HG03575 (cell line): ENCODE measurements at regions not wholly inside any gene's neighbourhood (a gene's known extent, or its start where the extent isn't known, plus 50 kb on each side); places are given as distances from the start of the nearest gene placed in this dataset.

Experiments used
- ATAC-seq: cut with Tn5 transposase; IDR thresholded peaks from one replicate; pipeline ENCODE4 v1.9.1; 2021; ENCODE audit not compliant: unreplicated experiment, insufficient number of reproducible peaks, low FRiP score; ENCODE audit errors: extremely low read depth

GRCh38 chr12:58570411-58570810 lies 349.9 kb downstream of the LRIG3 start:
- ATAC-seq = no peak

DNA sequence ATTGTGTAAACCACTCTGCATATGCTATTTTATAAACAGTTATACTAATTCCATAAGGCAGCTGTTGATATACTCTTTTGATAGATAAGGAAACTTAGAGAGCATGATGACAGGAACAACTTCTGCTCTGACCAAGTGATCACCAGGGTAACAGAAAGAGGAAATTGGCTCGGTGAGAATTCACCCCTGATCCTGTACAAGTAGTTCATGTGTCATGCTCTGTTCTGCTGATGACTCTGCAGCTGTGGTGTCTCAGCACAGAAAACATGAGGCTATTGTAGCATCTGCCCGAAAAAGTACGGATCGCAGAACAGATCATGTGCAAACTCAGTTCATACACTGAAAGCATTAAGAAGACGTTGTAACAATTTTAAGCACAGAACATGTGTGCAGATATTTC lies 345.0 kb downstream of the LRIG3 start:
- no peak for ATAC-seq

GRCh38 chr12:58576081-58576480 lies 344.2 kb downstream of the LRIG3 start:
- no peak for ATAC-seq

- ATAC-seq = no peak
Observed at GRCh38 chr12:58576916-58577315, 343.4 kb downstream of the LRIG3 start.

GRCh38 chr12:58580095-58580494 lies 340.2 kb downstream of the LRIG3 start:
- ATAC-seq = no peak

GRCh38 chr12:58583529-58583928 lies 336.8 kb downstream of the LRIG3 start:
- ATAC-seq = no peak

DNA sequence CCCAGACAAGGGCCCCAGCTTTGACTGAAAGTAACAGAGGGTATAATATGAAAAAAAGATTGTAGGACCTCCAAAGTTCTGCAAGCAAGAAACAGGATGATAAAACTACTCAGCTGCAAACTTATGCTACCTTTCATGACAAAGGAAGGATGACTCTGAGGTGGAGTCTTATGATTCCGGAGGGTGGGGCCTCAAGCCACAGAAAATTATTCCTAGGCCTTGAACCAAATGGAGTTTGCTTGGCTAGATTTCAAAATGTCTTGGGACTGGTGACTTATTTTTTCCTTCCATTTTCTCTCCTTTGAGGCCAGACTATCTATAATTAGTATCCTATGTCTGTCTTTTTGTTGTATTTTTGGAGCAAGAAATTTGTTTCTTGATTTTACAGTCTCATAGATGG lies 336.4 kb downstream of the LRIG3 start:
- ATAC-seq = no peak

DNA sequence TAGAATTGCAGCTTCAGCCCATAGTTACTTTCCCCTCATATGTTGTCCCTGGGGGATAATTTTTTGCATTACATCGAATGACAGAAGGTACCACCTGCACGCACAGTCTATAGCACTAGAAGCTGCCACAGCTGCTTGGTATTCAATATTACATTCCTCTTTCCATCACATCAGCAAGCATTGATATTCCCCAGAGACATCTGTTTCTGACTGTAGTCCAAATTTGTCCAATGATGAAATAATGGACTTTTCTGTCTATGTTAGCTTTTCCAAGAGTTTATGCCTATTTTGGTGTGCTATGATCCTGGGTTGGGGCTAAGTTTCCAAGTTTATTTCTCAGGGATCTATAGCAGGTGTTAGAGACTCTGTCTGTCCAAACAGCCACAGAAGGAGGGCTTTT lies 335.4 kb downstream of the LRIG3 start:
- no peak for ATAC-seq

DNA sequence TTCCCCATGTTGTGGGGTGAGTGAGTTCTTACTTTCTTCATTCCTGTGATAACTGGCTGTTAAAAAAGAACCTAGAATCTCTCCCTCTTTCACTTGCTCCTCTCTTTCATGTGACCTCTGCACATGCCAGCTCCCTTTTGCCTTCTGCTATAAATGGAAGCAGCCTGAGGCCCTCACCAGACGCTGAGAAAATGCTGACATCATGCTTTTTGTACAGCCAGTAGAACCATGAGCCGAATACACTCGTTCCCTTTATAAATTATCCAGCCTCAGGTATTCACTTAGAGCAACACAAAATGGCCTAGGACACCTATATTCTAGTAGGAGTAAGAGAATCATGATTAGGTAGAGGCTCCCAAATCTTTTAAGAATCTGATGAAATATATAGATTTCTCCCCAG lies 333.5 kb downstream of the LRIG3 start:
- no peak for ATAC-seq

GRCh38 chr12:58588770-58589169 lies 331.5 kb downstream of the LRIG3 start:
- no peak for ATAC-seq

GRCh38 chr12:58592475-58593207 lies 327.7 kb downstream of the LRIG3 start:
- ATAC-seq = no peak

- no peak for ATAC-seq
Observed at GRCh38 chr12:58593557-58594304, 326.6 kb downstream of the LRIG3 start.

DNA sequence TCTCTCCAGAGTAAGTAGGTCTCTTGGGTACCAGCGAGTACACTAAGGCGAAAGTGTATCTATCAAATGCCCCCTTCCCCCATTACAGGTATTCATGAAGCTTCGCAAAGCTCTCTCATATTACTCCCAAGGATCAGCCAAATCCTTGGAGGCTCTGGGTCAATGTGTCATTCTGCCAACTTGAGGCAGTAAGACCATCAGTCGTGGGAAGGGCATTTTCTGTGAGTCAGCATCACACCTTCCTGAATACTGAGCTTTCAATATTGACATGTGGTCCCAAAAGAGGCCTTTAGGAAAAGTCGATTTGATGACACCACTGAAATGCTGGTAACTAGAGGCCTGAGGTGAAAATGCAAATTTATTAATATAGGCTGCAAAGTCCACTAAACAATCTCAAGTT lies 323.9 kb downstream of the LRIG3 start:
- ATAC-seq = no peak

GRCh38 chr12:58601529-58601928 lies 318.8 kb downstream of the LRIG3 start:
- ATAC-seq = no peak

- ATAC-seq = no peak
Observed at GRCh38 chr12:58602179-58602578, 318.1 kb downstream of the LRIG3 start.

- ATAC-seq = no peak
Observed at GRCh38 chr12:58602736-58603135, 317.6 kb downstream of the LRIG3 start.

DNA sequence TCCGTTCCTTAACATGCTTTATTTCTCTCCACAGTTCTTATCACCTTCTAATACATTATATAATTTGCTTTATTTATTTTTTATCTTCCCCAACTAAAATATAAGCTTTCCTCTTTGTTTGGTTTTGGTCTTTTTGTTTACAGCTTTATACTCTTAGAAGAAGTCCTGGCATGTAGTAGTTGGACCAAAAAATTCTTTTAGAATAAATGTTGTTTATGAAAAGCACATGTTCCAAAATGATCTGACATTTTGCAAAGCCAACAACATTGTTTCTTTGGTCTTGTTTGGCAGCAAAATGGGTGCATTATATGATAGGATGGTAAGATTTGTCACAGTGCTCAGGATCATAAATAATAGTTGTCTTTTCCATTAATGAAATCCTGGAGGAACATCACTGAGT lies 312.5 kb downstream of the LRIG3 start:
- no peak for ATAC-seq

- ATAC-seq = no peak
Observed at GRCh38 chr12:58608711-58609110, 311.6 kb downstream of the LRIG3 start.

DNA sequence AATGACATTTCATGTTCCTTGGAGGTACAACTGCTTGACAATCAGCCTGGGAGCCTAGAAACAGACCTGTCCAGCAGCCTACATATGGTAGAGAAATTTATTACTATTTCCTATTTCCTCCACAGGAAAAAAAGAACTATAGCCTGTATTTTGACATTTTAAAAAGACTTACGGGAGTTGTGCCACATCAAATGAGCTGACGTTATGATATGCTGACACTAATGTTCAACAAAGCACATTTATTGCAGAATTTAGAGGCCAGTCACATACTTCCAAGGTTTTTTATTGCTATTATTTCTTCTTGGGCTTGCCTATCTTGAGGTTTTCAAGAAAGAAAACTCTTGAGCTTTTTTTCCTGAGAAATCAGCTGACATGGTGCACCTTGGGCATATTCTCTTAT lies 305.3 kb downstream of the LRIG3 start:
- ATAC-seq = no peak

DNA sequence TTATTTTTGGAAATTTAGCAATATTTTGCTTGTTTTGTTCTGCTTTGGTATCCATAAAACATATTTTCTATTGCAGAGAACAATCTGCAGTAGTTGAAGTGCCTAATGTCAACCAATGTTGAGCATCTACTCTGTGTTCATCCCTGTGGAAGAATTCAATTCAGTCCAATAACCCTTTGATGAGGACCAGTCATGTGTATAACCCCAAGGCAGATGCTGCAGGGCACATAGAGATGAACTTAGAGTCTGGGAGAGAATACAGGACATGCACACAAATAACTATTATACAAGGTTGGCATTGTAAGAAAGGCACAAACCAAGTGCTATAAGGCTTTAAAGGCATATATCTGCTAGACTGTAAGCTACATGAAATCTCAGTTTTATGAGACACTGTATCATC lies 304.7 kb downstream of the LRIG3 start:
- no peak for ATAC-seq

GRCh38 chr12:58616618-58617017 lies 303.7 kb downstream of the LRIG3 start:
- no peak for ATAC-seq
